ENCODE measurements at regions not wholly inside any gene's neighbourhood (a gene's known extent, or its start where the extent isn't known, plus 50 kb on each side); places are given as distances from the start of the nearest gene placed in this dataset.

GRCh38 chr7:73977619-73978618, 50.1 kb upstream of the ELN start:
- no peak for TF ChIP-seq KDM4B (IDR thresholded peaks at IDR 0.05; ENCODE audit: borderline replicate concordance in 2 of 2, low read depth in 1 of 2)
- no peak for TF ChIP-seq KAT2B (IDR thresholded peaks at IDR 0.05; ENCODE audit: low read depth, low read length)
- no peak for TF ChIP-seq ZFP30 (CRISPR knock-in tag; IDR thresholded peaks at IDR 0.05; ENCODE audit: borderline replicate concordance)
- no peak for TF ChIP-seq GMEB1 (CRISPR knock-in tag; IDR thresholded peaks at IDR 0.05)
